Muscle of back (tissue), 3 donors: ENCODE measurements at regions not wholly inside any gene's neighbourhood (a gene's known extent, or its start where the extent isn't known, plus 50 kb on each side); places are given as distances from the start of the nearest gene placed in this dataset.
"Not testable (repeated sequence)": the region's sequence is repeated elsewhere in the genome, so short reads cannot be mapped to it uniquely, and the experiment has no call there.

ENCODE experiments used
- DNase-seq, 3 donors: peaks; one replicate each; pipeline versions ENCODE4 v3.0.0 to v3.0.0-alpha.2; 2013

DNA sequence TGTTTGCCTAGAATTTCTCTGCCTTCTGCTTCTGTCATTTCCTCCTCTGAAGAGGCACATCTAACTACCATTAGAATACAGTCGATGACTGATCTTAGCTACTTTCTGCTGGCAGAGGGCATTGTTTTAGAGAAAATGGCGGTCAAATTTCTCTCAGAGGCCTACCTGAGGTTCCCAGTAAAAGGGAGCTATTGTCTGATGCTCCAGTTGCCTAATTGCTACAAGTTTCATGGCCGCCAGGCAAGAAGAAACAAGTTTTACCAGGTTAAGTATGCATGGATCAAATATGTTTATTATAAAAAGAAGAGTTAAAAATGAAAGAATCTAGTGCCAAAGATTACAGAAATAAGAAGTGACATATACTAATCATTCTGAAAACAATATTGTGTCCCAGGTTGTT, 416.6 kb downstream of the DSC3 start:
- DNase-seq: no peak

DNA sequence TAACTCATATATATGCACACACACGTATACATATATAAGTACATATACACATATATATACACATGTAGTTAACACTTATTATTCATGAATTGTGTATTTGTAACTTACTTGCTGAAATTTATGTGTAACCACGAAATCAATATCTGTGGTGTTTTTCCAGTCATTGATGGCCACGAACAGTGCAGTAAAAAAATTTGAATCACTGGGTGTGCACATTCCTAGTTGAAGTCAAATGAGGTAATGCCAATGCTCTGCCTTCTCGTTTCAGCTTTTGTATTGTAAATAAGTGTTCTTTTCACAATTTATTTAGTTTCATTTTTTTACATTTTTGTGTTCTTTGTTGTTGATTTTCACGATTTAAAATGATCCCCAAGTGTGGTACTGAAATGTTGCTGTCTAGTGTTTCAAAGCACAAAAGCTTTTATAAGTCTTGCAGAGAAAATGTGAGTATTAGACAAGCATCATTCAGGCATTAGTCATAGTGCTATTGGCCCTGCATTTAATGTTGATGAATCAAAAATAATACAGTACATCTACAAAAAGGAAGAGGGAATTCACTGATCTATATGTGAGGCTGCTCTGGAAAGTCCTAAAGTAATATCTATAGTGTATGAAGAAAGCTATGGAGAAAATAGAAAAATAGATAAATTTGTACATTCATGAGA, 419.0 kb downstream of the DSC3 start:
- DNase-seq: no peak

DNA sequence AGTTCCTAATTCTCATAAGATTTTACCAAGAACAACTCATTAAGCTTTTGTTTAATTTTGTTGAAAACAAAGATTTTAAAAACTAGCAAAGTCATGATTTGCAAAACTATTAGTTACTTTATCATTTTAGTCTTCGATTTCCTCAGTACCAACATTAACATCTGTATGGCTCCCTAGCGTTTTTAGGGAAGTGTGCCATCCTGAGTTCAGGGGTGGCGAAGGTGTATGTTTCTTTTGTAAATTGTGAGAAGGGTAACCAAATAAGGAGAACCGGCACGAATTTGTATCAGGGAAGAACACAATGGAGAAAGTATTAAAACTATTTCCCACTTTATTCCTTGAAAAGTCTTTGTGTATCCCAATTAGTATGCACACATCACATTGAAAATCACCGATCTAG, 419.9 kb downstream of the DSC3 start:
- no peak for DNase-seq

DNA sequence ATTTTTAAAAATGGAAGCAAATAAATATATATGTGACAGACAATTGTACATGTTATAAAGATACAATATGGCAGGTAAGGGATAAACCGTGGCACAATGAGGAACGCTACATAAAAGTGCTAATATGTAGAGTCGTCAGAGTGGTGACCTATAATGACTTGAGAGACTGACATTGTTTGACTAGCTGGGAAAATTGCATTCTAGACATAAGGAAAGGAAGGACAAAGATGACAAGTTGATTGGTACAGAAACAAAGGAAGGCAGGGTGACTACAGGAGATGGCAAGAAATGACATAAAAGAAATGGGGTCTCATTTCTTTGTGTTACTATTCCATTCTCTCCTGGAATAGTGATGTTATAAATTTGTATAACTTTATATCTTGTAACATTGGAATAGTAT, 420.4 kb downstream of the DSC3 start:
- no peak for DNase-seq

DNA sequence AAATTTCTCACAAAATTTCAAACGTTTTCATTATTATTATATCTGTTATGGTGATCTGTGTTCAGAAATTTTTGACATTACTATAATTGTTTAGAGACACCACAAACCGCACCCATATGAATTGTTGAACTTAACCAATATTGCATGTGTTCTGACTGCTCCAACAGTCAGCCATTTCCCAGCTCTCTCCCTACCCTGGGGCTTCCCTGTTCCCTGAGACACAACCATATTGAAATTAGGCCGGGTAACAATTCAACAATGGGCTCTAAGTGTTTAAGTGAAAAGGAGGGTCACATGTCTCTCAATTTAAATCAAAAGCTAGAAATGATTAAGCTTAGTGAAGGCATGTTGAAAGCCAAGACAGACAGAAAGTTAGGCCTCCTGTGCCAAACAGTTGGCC, 424.0 kb downstream of the DSC3 start:
- no peak for DNase-seq

DNA sequence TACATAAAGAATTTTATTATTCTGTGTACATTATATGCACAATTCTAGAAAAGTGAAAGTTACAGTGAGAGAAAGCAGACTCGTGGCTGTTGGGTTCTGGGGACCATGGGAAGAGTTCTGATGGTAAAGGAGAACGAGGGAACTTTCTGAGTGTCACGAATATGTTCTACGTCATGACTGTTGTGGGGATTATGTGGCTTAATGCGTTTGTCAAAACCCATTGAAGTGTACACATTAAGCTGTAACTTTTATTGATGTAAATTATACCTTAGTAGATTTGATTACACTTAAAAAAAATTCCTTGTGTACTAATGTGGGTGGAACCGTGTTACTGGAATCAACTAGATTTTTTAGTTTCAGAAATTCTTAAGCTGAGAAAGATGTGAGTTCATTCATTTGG, 426.1 kb downstream of the DSC3 start:
- DNase-seq: no peak

DNA sequence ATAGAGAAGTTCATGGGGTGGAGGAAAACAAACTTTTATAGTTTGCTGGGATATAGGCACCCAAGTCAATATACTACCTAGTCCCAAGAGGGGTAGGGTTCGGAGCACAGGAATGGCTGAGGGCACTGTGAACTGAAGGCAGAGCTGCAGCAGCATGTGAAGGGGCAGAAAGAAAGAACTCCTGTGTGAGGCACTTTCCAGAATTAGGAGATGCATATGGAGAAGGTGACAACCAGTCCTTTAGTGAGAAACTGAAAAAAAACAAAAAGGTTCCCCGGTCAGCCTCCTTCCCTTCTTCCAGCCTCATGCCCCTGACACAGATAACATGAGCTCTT, 429.1 kb downstream of the DSC3 start:
- DNase-seq: no peak

DNA sequence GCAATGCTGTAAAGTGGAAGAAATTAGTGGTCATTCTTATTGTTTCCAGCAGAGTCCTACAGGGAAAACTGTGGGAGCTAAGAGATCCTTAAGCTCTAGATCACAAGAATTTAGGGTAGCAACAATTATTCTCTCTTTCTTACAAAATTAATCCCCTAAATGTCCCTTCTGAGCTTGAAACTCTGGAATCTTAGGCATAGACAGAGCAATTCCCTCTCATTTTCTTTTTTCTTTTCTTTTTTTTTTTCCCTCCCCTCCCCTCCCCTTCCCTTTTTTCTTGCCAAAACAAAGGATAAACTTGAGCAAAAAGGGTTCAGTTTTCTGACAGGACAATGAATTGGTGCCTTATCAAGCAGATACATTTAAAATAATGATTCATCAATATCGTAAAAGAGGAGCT, 441.0 kb downstream of the DSC3 start:
- no peak for DNase-seq

DNA sequence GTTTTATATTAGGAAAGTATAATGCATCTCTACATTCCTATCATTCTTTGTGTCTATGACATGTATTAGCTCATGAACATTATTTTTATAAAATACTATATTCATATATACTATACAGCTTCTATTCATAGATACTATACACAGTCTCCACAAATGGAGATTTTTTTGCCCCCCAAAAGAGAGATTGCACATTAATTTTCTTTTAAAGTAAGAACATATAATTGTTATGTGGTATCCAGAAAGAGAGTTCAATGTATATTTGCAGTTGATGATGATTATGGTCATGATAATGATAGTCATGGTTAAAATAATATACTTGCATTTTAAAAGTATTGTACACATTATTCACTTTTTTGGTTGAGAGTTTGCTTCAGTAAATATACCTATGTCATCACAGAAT, 445.3 kb downstream of the DSC3 start:
- DNase-seq: no peak

DNA sequence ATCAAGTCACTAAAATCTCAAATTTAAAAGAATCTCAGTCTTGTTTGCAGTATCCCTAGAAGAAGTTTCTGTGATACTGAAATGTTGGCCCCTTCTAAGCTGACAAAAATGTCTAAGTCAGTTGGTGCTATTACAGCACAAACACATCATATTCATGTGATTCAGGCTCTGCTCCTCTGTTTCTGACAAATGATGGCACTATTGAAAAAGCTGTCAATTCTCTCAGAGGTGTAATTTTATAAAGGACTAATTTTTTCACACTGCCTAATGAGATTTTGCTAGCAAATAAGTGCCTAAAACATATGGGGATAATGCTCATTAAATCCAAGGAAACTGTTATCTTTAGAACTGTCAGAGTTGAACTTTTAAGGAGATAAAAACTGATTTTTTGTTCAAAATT, 445.9 kb downstream of the DSC3 start:
- DNase-seq: no peak

DNA sequence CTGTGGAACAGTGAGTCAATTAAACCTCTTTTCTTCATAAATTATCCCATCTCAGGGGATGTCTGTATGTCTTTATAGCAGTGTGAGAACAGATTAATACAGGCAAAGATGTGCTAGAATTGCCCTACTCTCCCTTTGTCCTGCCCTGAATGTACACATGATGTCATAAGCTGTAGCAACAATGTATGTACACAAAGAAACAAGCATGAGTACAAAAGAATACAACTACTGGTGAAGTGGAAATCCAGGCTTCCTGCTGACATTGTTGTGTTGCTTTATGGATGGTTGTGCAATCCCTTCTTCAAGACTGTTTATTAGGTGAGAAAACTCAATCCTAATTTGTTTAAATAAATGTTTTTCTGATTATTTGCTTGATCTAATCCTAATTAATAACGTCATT, 446.6 kb downstream of the DSC3 start:
- no peak for DNase-seq

DNA sequence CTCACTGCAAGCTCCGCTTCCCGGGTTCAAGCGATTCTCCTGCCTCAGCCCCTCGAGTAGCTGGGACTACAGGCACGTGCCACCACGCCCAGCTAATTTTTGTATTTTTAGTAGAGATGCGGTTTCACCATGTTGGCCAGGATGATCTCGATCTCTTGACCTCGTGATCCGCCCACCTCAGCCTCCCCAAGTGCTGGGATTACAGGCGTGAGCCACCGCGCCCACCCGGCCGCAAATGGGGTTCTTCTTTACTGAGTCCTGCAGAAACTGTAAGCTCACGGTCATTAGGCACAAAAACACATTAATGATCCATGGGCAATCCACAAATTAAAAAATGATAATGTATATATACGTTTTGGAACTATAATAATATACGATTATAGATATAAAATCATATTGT, 447.6 kb downstream of the DSC3 start:
- not testable (repeated sequence) for DNase-seq

DNA sequence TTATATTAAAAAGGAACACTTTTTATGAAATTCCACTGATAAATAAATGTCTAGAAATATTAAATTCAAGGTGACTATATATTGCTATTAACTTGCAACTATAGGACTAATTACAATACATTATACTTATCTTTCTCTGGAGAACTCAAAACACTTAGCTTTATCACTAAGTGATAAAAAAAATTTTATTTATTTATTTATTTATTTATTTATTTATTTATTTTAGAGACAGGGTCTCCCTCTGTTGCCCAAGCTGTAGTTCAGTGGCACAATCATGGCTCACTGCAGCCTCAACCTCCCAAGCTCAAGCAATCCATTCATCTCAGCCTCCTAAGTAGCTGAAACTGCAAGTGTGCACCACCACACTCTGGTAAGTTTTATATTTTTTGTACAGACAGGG, 451.1 kb downstream of the DSC3 start:
- DNase-seq: no peak

DNA sequence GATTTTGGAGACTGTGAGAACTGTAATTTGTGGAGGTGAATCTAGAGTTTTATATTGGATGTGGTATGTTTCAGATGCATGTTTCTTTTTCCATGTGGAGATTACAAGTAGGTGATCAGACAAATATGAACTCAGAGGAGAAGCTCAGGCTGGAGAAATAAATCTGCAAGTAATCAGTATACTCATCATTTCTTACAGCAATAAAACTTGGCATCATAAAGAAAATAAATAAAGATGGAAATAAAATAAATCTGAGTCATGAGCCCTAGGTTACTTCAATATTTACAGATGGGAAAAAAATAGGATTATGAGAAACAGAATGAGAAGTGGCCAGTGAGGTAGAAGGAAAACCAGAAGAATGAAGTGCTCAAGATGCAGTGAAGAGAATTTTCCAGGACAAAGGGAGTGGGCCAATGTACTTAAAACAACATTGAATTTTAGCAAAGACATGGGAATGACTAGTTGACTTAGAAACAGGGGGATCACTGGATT, 453.8 kb downstream of the DSC3 start:
- DNase-seq: peak; percentile 1 to 7 (median 2)

DNA sequence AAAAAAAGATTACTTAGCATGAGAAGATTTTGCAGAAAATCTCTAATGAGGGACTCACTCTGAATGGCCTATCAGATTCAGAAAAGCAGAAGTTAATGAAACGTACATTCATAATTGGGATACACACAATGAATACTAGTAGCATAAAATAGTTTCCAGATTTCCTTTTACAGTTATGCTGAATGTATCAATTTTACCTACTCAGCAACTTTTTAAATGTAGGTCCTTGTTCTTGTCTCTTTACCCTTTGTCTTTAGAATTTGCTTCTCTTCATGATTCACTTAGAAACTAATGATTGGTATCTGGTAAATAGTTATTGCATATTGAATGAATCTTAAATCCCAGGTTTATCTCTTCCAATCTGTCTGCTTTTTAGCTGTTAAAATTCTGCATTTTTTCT, 458.8 kb downstream of the DSC3 start:
- DNase-seq: no peak

DNA sequence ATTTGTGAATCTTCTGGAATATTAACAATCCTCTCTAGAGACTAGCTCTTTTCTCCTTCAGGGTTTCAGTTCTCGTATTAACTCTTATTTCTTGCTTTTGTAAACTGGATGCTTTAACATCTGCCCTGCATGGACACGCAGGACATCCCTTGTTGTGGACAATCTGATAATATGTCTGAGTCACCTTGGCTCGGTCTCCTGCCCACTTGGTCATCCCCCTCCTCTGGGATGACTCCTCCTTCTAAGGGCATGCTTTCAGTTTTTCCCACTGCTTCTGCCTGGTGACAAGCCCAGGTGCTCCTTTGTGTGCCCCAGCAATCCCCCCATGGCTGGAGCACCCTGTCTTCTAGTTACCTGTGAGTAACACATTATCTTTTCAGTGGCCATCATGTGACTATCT, 460.5 kb downstream of the DSC3 start:
- no peak for DNase-seq

DNA sequence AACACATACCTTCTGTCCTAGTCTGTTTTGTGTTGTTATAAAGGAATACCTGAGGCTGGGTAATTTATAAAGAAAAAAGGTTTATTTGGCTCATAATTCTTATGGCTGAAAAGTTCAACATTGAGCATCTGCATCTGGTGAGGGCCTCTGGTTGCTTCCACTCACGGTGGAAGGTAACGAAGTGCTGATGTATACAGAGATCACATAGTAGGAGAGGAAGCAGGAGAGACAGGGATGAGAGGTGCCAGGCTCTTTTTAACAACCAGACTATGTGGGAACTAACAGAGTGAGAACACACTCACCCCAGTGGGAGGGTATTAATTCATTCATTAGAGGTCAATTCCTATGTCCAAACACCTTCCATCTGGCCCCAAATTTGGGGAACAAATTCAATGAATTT, 463.8 kb downstream of the DSC3 start:
- DNase-seq: no peak

DNA sequence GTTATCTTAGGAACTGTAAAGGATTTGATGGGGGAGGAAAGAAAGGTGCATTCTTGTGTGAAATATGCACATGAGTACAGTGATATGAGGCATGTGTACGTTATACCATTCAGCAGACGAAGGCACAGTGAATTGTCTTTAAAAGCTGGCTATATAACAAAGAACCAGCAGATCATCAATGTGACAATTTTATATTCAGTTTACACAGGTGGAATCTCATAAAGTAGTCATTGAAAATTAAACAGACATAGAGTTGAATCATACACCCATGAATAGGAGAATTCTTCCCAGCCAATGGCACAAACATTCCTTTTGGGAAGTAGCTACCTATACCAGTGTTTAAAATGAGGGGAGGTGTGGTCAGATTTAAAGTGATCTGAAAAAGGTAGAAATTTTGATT, 470.3 kb downstream of the DSC3 start:
- no peak for DNase-seq

DNA sequence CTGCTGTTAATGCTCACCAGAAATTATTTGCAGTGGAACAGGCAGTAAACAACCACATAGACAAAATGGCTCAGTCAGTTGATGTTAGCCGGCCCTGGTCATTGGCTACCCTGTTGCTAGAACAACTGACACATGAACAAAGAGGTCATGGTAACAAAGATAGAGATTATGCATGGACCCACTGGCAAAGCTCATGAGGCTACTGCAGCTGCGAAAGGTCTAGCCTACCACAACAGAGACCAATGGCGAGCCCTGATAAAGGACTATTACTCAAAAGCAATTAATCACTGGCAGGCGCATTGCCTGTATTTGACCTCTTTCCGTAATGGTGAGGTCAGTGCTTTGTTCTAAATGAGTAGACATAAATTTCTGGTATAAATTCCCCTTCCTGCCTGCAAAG, 474.2 kb downstream of the DSC3 start:
- DNase-seq: no peak

DNA sequence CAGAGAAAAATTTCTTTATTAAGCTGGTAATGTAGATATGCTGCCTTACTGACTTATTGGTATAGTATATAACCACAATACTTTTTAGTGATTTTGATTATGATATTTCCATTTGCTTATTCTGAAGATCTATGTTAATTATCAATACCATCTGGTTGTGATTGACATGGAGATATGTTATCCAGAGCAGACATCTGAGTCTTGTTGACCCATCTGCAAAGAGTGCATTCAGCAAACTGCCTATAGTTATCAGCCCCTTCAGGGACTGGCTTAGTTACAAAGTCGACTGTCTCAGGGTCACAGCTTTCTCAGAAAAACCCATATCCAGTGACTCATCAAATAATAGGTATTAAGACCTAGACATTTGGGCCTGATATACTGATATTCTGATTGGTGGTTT, 475.7 kb downstream of the DSC3 start:
- DNase-seq: no peak

DNA sequence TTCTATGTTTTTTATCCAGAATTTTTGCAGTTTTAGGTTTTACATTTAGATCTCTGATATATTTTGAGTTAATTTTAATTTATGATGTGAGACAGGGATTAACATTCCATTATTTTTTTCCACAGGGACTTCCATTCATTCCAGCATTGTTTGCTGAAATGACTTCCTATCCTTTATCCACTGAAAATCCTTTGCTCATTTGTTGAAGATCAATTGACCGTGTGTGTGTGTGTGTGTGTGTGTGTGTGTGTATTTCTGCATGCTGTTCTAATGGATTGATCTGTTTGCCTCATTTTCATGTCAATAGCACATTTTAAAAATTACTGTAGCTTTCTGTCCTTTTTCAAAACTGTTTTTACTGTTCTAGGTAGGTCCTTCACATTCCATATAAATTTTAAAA, 480.3 kb downstream of the DSC3 start:
- DNase-seq: no peak

DNA sequence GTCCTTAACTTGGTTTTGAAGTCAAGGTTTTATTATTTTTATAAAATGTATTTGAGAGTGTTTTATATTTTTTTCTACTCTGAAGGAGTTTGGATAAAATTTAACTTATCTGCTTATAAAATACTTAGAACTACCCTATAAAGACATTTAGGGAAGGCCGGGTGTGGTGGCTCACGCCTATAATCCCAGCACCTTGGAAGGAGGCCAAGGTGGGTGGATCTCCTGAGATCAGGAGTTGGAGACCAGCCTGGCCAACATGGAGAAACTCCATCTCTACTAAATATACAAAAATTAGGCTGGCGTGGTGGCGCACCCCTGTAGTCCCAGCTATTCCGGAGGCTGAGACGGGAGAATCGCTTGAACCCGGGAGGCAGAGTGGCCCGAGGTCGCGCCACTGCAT, 486.4 kb downstream of the DSC3 start:
- DNase-seq: no peak

DNA sequence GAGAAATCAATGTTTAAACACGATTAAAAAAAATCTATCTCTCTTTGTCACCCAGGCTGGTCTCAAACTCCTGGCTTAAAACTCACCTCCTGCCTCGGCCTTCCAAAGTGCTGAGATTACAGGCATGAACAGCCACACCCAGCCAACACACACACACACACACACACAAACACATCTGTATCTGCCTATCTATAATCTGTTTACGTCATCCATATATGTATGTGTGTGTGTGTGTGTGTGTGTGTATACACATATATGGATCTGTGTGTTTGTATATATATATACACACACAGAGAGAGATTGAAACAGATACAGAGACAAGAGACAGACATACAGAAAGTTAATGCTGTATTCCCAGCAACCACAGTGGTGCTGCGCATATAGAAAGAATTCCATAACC, 497.1 kb downstream of the DSC3 start:
- no peak for DNase-seq

DNA sequence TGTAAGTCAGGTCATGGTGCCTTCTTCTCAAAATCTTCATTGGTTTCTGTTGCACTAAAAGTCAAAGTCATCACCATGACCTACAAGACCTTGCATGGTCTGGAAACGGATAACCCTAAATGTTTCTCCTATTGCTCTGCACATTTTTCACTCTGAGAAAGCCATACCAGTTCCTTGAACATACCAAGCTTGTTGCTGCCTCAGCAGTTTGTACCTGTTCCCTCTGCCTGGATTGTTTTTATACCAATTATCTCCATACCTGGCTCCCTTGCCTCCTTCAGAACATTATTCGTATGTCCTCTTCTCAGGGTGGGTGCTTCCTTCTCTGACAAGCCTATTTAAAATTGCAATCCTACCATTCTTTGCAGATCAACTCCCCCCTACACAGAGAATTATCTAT, 498.4 kb downstream of the DSC3 start:
- DNase-seq: no peak

DNA sequence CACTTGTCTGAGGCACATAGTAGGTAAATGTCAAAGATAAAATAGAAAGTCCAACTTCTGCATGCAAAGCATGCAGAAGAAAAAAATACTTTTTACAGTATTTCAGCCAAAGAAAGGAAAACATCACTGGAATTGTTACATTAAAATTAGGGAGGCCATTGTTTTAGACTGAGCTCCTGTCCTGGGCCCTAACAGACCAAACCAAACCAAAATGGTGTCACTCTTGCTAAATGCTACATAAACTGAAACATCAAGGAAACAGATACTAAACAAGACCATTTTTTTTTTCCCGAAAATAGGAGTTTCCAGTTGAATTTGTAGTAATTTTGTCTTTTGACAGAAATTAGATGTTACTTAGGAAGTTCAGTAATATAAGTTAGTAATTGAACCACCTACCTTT, 508.8 kb downstream of the DSC3 start:
- no peak for DNase-seq
